ENCODE measurements at regions not wholly inside any gene's neighbourhood (a gene's known extent, or its start where the extent isn't known, plus 50 kb on each side); places are given as distances from the start of the nearest gene placed in this dataset.
A peak's percentile ranks its signal among the peaks of the same experiment; 100 is the strongest.
"Not testable (repeated sequence)": the region's sequence is repeated elsewhere in the genome, so short reads cannot be mapped to it uniquely, and the experiment has no call there.

DNA sequence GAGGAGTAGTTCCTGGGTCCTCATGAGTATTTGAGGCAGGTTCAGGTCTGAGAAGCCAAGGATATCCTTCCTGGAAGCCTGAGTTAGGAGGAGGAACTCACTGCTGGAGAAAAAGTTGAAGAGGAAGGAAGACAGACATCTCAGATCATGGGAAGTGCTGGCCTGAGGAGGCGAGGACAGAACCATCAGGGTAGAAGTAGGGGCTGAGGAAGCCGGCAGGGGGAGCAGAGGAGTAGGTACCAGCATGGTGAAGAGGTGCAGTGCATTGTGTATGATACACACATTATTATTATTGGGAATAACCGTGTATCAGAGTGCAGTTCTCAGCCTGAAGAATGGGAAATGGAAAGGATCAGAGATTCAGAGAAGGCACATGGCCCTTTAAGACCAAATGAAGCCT is 103.2 kb upstream of the PRB2 start:
- not testable (repeated sequence) for H3K27ac Mint-ChIP-seq; H2AK5ac ChIP-seq (ENCODE audit: insufficient read length, low read length); H3K27me3 ChIP-seq (ENCODE audit: insufficient read depth, low read length); H3K9ac ChIP-seq (ENCODE audit: extremely low read depth, insufficient read length, low read length); H3K23ac ChIP-seq (ENCODE audit: insufficient read length, low read depth, low read length); H2BK120ac ChIP-seq (ENCODE audit: low read depth, low read length, poor library complexity, severe bottlenecking); H3K79me2 ChIP-seq (ENCODE audit: insufficient read depth, low read length); H3T11ph ChIP-seq (ENCODE audit: low read length); H3K4me2 ChIP-seq (ENCODE audit: insufficient read depth, insufficient read length, low read length); H4K5ac ChIP-seq (ENCODE audit: insufficient read length, low read depth, low read length); H3K36me3 Mint-ChIP-seq (ENCODE audit: insufficient read depth in 1 of 3, low read depth in 3 of 3); H2BK12ac ChIP-seq (ENCODE audit: insufficient read length, low read depth, low read length); H4K91ac ChIP-seq (ENCODE audit: insufficient read length, low read depth, low read length); H2BK5ac ChIP-seq (ENCODE audit: insufficient read length, low read length); H4K8ac ChIP-seq (replicated peaks; ENCODE audit: insufficient read length, low read depth, low read length); H3K4me3 Mint-ChIP-seq; H3K23me2 ChIP-seq (ENCODE audit: insufficient read length, low read depth, low read length, poor library complexity, severe bottlenecking); H3K9me3 Mint-ChIP-seq; H3K18ac ChIP-seq (ENCODE audit: insufficient read length, low read depth, low read length); H3K9me3 ChIP-seq (ENCODE audit: control insufficient read depth, low read depth, low read length); H3K56ac ChIP-seq (ENCODE audit: insufficient read length, low read depth, low read length); H2BK20ac ChIP-seq (ENCODE audit: low read depth, low read length, poor library complexity, severe bottlenecking); H2AFZ ChIP-seq (ENCODE audit: low read length); H3K14ac ChIP-seq (ENCODE audit: insufficient read depth, low read length); H3K4ac ChIP-seq (ENCODE audit: low read depth, low read length); H3K27ac ChIP-seq (ENCODE audit: insufficient read length, low read depth, low read length); H3K4me1 ChIP-seq (ENCODE audit: insufficient read depth, low read length); H2BK15ac ChIP-seq (ENCODE audit: low read depth, low read length); H4K20me1 ChIP-seq (ENCODE audit: control insufficient read depth, insufficient read depth, insufficient read length); H3K79me1 ChIP-seq (ENCODE audit: insufficient read depth, low read depth, low read length, poor library complexity, severe bottlenecking)
- peaks cover 8 to 10% of the 10 kb centered on the region in 2 experiments for H3K4me1 Mint-ChIP-seq
- no CpG with 5 or more reads among the region's 3 CpGs for WGBS (ENCODE audit: extremely low coverage, insufficient read length, low lambda C conversion rate)
- peak; percentile 49 for DNase-seq
- peaks cover 57% of the 10 kb centered on the region for H3K27me3 Mint-ChIP-seq (ENCODE audit: low read depth)
- peak; percentile 66 for TF ChIP-seq CTCF (conservative IDR thresholded peaks at IDR 0.05)
